GM12874 (cell line): ENCODE measurements at regions not wholly inside any gene's neighbourhood (a gene's known extent, or its start where the extent isn't known, plus 50 kb on each side); places are given as distances from the start of the nearest gene placed in this dataset.

Source experiments
- TF ChIP-seq, protein P1 (sequence below): IDR thresholded peaks from 2 replicates; pipeline ENCODE4 v1.5.1; 2011; ENCODE audit warnings: low read depth, mild to moderate bottlenecking, control low read depth, low read length, moderate library complexity; ENCODE audit not compliant: insufficient read depth

DNA sequence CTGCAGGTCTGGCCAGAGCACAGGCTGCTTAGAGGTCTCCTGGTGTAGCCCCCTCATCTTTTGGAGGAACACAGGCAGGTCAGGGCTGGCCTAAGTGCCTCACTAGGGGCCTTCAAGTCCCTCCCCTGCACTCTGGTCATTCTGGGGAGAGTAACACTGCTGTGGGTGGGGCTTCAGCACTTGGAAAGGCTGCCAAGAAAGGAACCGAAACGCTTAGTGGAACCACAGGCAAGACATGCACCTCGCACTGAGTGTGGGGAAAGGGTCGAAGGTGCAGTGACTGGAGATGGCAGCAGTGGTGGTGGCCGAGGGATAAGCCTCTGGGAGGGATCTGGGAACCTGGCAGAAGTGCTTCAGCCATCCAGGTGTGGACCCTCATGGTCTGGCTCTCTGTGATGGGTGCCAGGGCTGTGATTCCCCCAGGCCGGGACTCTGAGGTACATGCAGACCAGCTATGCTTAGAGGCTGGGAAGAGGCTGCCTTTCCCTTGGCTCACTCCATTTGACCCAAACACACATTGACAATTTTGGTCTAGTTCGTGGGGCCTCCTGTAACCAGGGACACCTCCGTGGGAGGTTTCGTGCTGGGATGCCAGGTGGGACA, 182.9 kb upstream of the CSF3R start:
- TF ChIP-seq, protein P1, sequence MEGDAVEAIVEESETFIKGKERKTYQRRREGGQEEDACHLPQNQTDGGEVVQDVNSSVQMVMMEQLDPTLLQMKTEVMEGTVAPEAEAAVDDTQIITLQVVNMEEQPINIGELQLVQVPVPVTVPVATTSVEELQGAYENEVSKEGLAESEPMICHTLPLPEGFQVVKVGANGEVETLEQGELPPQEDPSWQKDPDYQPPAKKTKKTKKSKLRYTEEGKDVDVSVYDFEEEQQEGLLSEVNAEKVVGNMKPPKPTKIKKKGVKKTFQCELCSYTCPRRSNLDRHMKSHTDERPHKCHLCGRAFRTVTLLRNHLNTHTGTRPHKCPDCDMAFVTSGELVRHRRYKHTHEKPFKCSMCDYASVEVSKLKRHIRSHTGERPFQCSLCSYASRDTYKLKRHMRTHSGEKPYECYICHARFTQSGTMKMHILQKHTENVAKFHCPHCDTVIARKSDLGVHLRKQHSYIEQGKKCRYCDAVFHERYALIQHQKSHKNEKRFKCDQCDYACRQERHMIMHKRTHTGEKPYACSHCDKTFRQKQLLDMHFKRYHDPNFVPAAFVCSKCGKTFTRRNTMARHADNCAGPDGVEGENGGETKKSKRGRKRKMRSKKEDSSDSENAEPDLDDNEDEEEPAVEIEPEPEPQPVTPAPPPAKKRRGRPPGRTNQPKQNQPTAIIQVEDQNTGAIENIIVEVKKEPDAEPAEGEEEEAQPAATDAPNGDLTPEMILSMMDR = no peak

DNA sequence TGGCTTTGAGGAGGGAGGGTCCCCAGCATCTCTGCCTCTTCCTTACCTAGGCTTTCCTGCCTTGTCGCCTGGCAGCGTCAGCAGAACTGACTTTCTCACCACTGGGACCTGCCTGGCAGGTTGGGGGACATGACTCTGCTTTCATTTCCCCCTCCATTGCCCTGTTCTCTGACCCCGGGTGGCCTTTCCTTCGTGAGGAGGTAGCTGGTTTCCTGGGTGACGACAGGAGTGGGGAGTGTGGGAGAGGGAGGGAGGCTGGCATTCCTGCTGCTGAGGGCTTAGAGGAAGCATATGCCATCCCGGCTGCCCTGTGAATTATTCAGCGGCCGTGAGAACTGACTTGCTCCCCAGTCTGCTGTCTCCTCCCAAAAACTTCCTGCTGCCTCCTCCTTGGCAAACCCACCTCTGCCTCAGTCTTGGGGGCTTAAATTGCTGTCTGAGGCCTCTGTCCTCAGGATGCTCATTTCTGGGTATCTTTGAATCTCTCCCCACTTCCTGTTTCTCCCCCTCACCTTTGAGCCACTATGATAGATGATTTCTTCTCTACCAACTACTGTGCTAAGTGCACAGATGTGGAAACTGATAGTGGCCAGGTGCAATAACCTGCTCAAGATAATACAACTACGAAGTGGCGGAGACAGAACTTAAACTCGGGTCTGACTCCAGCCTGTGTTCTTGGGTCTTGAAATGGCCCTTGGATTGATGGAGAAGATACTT, 182.0 kb upstream of the CSF3R start:
- TF ChIP-seq, protein P1 = no peak

DNA sequence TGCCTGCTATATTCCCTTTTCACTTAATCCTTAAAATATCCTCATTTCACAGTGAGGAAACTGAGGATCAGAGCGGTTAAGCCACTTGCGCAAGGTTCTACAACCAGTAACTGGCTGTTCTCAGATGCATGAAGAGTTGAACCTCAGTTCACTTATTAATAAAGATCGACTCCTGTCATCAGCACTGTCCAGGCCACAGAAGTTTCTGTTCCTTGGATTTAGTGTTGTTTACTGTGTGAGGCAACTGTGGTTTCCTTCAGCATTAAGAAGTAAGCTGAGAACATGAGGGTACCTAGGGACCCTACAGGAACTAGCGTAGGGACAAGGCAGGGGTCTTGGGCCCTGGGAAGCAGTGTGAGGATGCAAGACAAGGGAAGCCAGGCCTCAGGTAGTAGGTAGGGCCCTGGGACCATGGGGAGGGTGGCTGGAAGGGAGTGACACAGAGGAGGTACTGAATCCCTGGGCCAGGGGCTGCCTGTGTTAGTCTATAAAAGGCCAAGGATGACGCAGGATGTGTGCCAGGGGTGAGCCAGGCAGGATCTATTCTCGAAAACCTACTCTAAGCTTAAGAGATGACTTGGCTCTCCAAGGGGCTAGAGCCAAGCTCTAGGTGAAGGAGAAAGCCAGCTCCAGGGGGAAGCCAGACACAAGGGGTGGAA, 181.2 kb upstream of the CSF3R start:
- TF ChIP-seq, protein P1 = no peak

DNA sequence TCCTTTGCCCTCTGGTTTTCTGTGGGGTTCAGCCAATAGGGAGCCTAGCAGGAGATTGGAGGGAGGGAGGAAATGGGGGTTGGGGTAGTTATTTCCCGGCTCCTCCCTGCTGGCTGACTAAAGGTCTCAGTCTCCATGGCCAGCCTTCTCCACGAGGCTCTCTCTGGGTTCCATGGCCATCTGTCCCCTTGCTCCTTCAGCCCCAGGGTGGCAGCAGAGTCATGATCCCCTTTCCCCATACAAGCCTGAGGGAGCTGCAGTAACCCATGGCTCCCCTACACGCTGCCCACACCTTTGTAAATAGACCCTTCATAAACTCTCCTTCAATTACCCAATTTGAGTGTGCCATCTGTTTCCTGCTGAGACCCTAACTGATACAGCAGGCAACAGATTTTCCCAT, 176.1 kb upstream of the CSF3R start:
- TF ChIP-seq, protein P1 = no peak

DNA sequence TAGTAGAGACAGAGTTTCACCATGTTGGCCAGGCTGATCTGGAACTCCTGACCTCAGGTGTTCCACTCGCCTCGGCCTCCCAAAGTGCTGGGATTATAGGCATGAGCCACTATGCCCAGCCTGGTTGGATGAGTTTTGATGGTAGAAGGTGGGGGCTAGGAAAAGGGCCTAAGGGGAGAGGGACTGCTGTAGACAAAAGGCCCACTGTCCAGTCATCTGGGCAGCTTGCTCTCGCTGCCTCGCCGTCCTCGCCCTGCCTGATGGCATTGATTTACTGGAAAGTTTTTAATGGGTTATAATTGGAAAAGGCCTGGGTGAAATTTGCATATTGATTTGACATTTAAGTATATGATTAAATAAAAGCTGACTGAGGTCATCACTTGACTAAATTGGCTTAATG, 175.1 kb upstream of the CSF3R start:
- TF ChIP-seq, protein P1 = no peak

DNA sequence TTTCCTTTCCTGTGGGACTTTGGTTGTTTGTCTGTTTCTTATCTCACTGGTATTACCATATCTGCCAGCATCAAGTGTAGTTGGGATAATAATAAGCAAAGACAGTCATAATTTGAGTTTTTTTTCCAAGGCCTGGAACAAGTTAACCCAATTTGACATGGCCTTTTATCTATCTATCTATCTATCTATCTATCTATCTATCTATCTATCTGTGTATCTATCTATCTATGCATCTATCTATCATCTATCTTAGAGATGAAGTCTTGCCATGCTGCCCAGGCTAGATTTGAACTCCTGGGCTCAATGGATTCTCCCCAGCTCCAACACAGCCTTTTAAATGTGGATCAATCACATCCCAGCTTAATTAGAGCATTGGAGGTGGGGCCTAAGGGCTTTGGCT, 174.1 kb upstream of the CSF3R start:
- TF ChIP-seq, protein P1 = no peak

DNA sequence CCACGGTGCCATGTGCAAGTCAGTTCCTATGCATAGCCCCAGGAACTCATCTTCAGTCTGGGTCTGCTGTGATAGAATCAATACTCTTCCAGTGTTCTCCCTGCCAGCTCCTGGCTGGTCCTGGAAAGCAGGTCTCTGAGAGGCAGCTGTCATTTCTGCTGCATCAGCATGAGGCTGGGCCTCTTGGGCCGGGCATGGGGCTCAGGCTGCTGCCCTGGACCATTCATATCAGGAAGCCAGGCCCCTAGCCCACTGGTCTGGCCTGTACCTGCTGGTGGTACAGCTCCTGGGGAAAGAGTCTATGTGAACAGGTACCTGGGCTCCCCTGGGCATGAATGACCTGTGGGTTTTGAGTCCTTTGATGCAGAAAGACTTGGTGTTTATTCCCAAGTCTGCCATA, 173.6 kb upstream of the CSF3R start:
- TF ChIP-seq, protein P1 = no peak
